ENCODE measurements at regions not wholly inside any gene's neighbourhood (a gene's known extent, or its start where the extent isn't known, plus 50 kb on each side); places are given as distances from the start of the nearest gene placed in this dataset.

- TF ChIP-seq, protein P1, sequence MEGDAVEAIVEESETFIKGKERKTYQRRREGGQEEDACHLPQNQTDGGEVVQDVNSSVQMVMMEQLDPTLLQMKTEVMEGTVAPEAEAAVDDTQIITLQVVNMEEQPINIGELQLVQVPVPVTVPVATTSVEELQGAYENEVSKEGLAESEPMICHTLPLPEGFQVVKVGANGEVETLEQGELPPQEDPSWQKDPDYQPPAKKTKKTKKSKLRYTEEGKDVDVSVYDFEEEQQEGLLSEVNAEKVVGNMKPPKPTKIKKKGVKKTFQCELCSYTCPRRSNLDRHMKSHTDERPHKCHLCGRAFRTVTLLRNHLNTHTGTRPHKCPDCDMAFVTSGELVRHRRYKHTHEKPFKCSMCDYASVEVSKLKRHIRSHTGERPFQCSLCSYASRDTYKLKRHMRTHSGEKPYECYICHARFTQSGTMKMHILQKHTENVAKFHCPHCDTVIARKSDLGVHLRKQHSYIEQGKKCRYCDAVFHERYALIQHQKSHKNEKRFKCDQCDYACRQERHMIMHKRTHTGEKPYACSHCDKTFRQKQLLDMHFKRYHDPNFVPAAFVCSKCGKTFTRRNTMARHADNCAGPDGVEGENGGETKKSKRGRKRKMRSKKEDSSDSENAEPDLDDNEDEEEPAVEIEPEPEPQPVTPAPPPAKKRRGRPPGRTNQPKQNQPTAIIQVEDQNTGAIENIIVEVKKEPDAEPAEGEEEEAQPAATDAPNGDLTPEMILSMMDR (conservative IDR thresholded peaks at IDR 0.05): no peak
- no peak for TF ChIP-seq ZFX (IDR thresholded peaks at IDR 0.05)
- H3K27ac ChIP-seq: no peak overlapping the region
Measured at GRCh38 chr6:167671977-167672687, 154.6 kb upstream of the AFDN start.

DNA sequence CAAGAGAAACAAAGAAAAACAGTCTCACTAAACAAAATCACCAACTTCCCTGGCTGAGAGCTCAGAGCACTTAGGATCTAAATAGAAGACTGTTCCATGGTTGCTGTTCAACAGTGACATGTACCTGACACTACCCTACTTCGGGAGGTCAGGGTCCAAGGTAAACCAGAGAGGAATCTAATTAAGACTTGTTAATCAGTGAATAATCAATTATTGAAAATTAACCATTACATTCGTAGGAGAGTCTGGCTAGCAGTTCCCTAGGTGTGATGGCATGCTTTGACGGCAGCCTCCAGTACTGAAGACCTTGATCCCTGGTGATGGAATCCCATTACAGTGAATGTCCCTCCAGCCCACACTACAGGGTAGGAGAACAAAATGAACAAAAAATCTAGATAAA, 154.0 kb upstream of the AFDN start:
- TF ChIP-seq, protein P1 (conservative IDR thresholded peaks at IDR 0.05): no peak
- TF ChIP-seq ZFX (IDR thresholded peaks at IDR 0.05): no peak
- H3K27ac ChIP-seq: no peak overlapping the region

DNA sequence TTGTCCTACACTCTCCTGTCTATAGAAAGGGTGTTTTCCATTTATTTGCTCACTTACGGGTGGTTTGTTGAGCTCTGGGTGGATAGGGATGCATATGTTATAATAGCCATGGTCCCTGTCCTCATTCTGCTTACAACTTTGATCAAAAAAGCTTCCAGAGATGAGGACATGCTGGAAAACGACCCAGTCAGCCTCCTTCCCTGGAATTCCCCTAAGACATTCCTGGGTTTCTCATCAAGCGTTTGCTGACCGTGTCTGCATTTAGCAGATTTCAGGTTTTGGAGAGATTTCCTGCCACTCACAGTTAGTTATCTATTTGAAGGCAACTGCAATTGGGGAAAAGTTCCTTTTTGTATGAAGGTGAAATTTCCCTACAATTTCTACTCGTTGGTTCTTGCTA, 152.8 kb upstream of the AFDN start:
- no peak overlapping the region for H3K27ac ChIP-seq
- no peak for TF ChIP-seq ZFX (IDR thresholded peaks at IDR 0.05)
- TF ChIP-seq, protein P1 (conservative IDR thresholded peaks at IDR 0.05): no peak

- TF ChIP-seq, protein P1 (conservative IDR thresholded peaks at IDR 0.05): no peak
- no peak for TF ChIP-seq ZFX (IDR thresholded peaks at IDR 0.05)
Measured at GRCh38 chr6:167674486-167674885, 152.2 kb upstream of the AFDN start.

GRCh38 chr6:167676000-167676665, 150.6 kb upstream of the AFDN start:
- TF ChIP-seq ZFX (IDR thresholded peaks at IDR 0.05): no peak
- TF ChIP-seq, protein P1 (conservative IDR thresholded peaks at IDR 0.05): no peak
- no peak overlapping the region for H3K27ac ChIP-seq

More at GRCh38 chr6:167674486-167674885, 152.2 kb upstream of the AFDN start:
- no peak overlapping the region for H3K27ac ChIP-seq

GRCh38 chr6:167676666-167677421, 149.9 kb upstream of the AFDN start:
- no peak overlapping the region for H3K27ac ChIP-seq
- no peak for TF ChIP-seq ZFX (IDR thresholded peaks at IDR 0.05)
- TF ChIP-seq, protein P1 (conservative IDR thresholded peaks at IDR 0.05): no peak

DNA sequence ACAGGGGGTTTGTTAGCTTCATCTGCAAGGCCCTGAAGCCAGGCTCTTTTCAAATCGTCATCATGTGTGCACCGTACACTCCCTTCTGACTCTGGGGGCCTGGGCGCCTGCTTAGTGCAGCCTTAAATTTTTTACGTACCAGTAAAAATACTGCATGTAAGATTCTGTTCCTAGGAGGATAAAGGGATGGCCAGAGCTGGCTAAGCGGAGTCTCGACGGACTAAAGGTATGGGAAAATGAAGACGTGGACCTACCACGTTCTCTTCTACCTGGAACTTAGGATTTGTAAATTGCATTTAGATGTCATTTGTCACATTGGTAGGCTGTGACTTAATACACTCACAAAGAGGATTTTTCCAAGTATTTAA, 149.3 kb upstream of the AFDN start:
- H3K27ac ChIP-seq: no peak overlapping the region
- TF ChIP-seq, protein P1 (conservative IDR thresholded peaks at IDR 0.05): no peak
- no peak for TF ChIP-seq ZFX (IDR thresholded peaks at IDR 0.05)
